Spleen (tissue), 11 donors: ENCODE measurements at regions not wholly inside any gene's neighbourhood (a gene's known extent, or its start where the extent isn't known, plus 50 kb on each side); places are given as distances from the start of the nearest gene placed in this dataset.
"Not testable (repeated sequence)": the region's sequence is repeated elsewhere in the genome, so short reads cannot be mapped to it uniquely, and the experiment has no call there.

Source experiments
- DNase-seq: peaks from one replicate; pipeline ENCODE4 v3.0.0-alpha.2; 2020
- H3K27ac ChIP-seq, 8 donors: fragments of 200-600 bp; sonication (generic) in 7 of 8; 1 replicate in 4 of 8; 2 replicates in 4 of 8; pipeline versions ENCODE4 v1.5.0 to v1.8.0; 2016 to 2021; ENCODE audit warnings: inconsistent platforms in 4 of 8, mild to moderate bottlenecking in 4 of 8, moderate library complexity in 1 of 8
- H3K27me3 ChIP-seq, 7 donors: fragments of 200-600 bp; sonication (generic) in 6 of 7; replicated peaks in 1 of 7; 1 replicate in 4 of 7; 2 replicates in 3 of 7; pipeline versions ENCODE4 v1.5.0 to v1.8.0; 2016 to 2021; ENCODE audit warnings: inconsistent platforms in 3 of 7, mild to moderate bottlenecking in 1 of 7
- H3K36me3 ChIP-seq, 6 donors: fragments of 200-600 bp; sonication (generic) in 5 of 6; 1 replicate in 4 of 6; 2 replicates in 2 of 6; pipeline versions ENCODE4 v1.5.0 to v1.8.0; 2016 to 2021; ENCODE audit warnings: inconsistent platforms in 2 of 6
- H3K4me1 ChIP-seq, 6 donors: fragments of 200-600 bp; sonication (generic) in 5 of 6; 1 replicate in 3 of 6; 2 replicates in 3 of 6; pipeline versions ENCODE4 v1.5.0 to v1.8.0; 2016 to 2021; ENCODE audit warnings: inconsistent platforms in 3 of 6
- H3K4me3 ChIP-seq, 8 donors: fragments of 200-600 bp; sonication (generic) in 7 of 8; 1 replicate in 4 of 8; 2 replicates in 4 of 8; pipeline versions ENCODE4 v1.5.0 to v1.8.0; 2016 to 2021; ENCODE audit warnings: inconsistent platforms in 4 of 8, mild to moderate bottlenecking in 4 of 8, moderate library complexity in 2 of 8
- H3K9me3 ChIP-seq, 8 donors: fragments of 200-600 bp; sonication (generic) in 7 of 8; 1 replicate in 4 of 8; 2 replicates in 4 of 8; pipeline versions ENCODE4 v1.5.0 to v1.8.0; 2016 to 2021; ENCODE audit warnings: inconsistent platforms in 4 of 8
- CTCF ChIP-seq, 11 experiments: fragments of 200-600 bp in 7 of 11; fragments of 450-650 bp in 4 of 11; sonication (generic) in 4 of 11; IDR thresholded peaks in 8 of 11; conservative IDR thresholded peaks in 3 of 11; 1 replicate in 7 of 11; 2 replicates in 4 of 11; pipeline versions ENCODE4 v1.4.0 to v1.8.0; 2016 to 2021; ENCODE audit warnings: antibody characterized with exemption in 11 of 11, inconsistent platforms in 4 of 11, mild to moderate bottlenecking in 1 of 11
- POLR2A ChIP-seq, 3 donors: fragments of 450-650 bp; IDR thresholded peaks; one replicate each; pipeline ENCODE4 v1.5.1; 2017; ENCODE audit warnings: antibody characterized with exemption in 3 of 3, mild to moderate bottlenecking in 1 of 3
- POLR2AphosphoS5 ChIP-seq, 3 donors: sonication (generic); formaldehyde crosslinking; IDR thresholded peaks; one replicate each; pipeline ENCODE4 v1.5.1; 2017; ENCODE audit warnings: antibody characterized with exemption in 3 of 3
- WGBS, 5 donors: extraction: QIAGEN DNeasy Blood & Tissue Kit in 3 of 5; methylation state at CpG; one replicate each; pipeline versions ENCODE4 v1.1.5 to v1.1.7; 2013 to 2018; 5-methylcytosine and 5-hydroxymethylcytosine counted together
- intact Hi-C: fragments of 100-400 bp; cut with DNase I; formaldehyde crosslinking; loops from one replicate; pipeline ENCODE4 v1.15.0; 2023; ENCODE audit warnings: low total_unique reads
- donor health status: healthy with polysubstance abuse.
- donor health status: DM: no; HTN: no; CAD: no; lungs with moderate emphysema.
- donor health status: DM: no; HTN: no; CAD: no.
- donor health status: Bipolar disorder and iron deficiency.
- donor health status: healthy.
- donor health status: DM: no; HTN: no; CAD: no.
- donor health status: DM: yes; HTN: yes; CAD: no.

DNA sequence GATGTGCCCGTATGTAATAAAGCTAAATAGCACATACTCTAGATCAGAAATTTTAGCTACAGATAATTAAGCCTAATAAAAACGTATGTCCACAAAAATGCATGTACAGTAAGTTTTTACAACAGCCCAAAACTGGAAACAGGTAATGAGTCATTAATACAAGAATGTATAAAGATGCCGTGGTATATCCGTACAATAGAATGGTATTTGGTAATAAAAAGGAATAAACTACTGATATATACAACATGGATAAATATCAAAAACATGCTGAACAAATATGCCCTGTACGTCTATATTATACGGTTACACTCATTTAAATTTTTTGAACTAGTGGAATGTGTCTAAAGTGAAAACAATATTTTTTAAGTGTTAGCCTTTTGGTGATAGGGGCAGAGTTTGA, 128.2 kb upstream of the ADGRB3 start:
- Histone ChIP-seq H3K4me1 (no peaks in the 10 kb centered on the region), H3K27ac (no peak overlapping the region), H3K36me3 (no peaks in the 10 kb centered on the region), H3K27me3 (no peaks in the 10 kb centered on the region), H3K9me3 (peaks cover 0 to 9% (median 2%) of the 10 kb centered on the region in 8 donors), H3K4me3 (no peak overlapping the region)
- no peak for TF ChIP-seq CTCF (IDR thresholded peaks at IDR 0.05 in 8 of 11, conservative IDR thresholded peaks at IDR 0.05 in 3 of 11)
- no peak for TF ChIP-seq POLR2AphosphoS5 (IDR thresholded peaks at IDR 0.05)
- no peak for TF ChIP-seq POLR2A (IDR thresholded peaks at IDR 0.05)
- no peak for DNase-seq
- intact Hi-C loops: no loop called here
- 80 to 89% (median 86%) methylated on average over 6 of the region's 6 CpGs for WGBS, 5 donors

- intact Hi-C loops: no loop called here
- Histone ChIP-seq H3K27me3 (no peaks in the 10 kb centered on the region), H3K27ac (no peak overlapping the region)
Measured at GRCh38 chr6:68502946-68503345, 132.1 kb upstream of the ADGRB3 start.

DNA sequence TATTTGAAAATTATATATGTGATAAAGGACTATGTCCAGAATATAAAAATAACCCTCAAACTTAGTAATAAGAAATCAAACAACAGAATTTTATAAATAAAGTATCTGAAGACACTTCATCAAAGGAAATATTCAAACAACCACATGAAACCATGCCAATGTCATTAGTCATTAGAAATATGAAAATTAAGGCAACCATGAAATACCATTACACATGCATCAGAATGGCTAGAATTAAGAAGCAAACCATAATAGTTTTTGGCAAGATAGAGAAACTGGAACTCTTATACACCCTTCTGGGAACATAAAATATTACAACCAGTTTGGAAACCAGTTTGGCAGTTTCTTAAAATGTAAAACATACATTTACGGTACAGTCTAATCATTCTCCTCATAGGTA, 137.2 kb upstream of the ADGRB3 start:
- no peaks in the 10 kb centered on the region for H3K4me1 ChIP-seq
- WGBS, 5 donors: 85 to 100% (median 97%) methylated on average over 1 of the region's 1 CpG
- no peak for DNase-seq
- no peak overlapping the region for H3K27ac ChIP-seq
- intact Hi-C loops: no loop called here
- no peaks in the 10 kb centered on the region for H3K36me3 ChIP-seq
- H3K4me3 ChIP-seq: no peak overlapping the region
- H3K27me3 ChIP-seq: no peaks in the 10 kb centered on the region
- TF ChIP-seq CTCF (IDR thresholded peaks at IDR 0.05 in 8 of 11, conservative IDR thresholded peaks at IDR 0.05 in 3 of 11) (no peak), POLR2A (IDR thresholded peaks at IDR 0.05) (no peak), POLR2AphosphoS5 (IDR thresholded peaks at IDR 0.05) (no peak)
- H3K9me3 ChIP-seq: peaks cover 0 to 34% (median 16%) of the 10 kb centered on the region in 8 donors

More at GRCh38 chr6:68502946-68503345, 132.1 kb upstream of the ADGRB3 start:
- WGBS, 5 donors: 74 to 89% (median 82%) methylated on average over 1 of the region's 1 CpG
- TF ChIP-seq CTCF (IDR thresholded peaks at IDR 0.05 in 8 of 11, conservative IDR thresholded peaks at IDR 0.05 in 3 of 11): no peak
- TF ChIP-seq POLR2AphosphoS5 (IDR thresholded peaks at IDR 0.05): no peak
- no peak for TF ChIP-seq POLR2A (IDR thresholded peaks at IDR 0.05)
- H3K4me3 ChIP-seq: no peak overlapping the region
- peaks cover 0 to 10% (median 2%) of the 10 kb centered on the region in 8 donors for H3K9me3 ChIP-seq
- no peaks in the 10 kb centered on the region for H3K4me1 ChIP-seq
- H3K36me3 ChIP-seq: no peaks in the 10 kb centered on the region
- no peak for DNase-seq

DNA sequence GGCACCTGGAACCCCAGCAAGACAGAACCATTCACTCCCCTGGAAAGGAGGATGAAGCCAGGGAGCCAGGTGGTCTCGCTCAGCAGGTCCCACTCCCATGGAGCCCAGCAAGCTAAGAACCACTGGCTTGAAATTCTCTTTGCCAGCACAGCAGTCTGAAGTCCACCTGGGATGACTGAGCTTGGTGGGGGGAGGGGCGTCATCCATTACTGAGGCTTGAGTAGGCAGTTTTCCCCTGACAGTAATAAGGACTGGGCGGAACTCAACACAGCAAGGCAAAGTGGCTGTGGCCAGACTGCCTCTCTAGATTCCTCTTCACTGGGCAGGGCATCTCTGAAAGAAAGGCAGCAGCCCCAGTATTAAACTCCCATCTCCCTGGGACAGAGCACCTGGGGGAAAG, 140.2 kb upstream of the ADGRB3 start:
- DNase-seq, H3K4me3 ChIP-seq, intact Hi-C loops, H3K4me1 ChIP-seq, H3K27ac ChIP-seq, H3K27me3 ChIP-seq, H3K36me3 ChIP-seq: not testable (repeated sequence)
- H3K9me3 ChIP-seq: peaks cover 0 to 37% (median 12%) of the 10 kb centered on the region in 8 donors
- 58 to 95% (median 89%) methylated on average over 3 of the region's 3 CpGs for WGBS, 5 donors

GRCh38 chr6:68476611-68477010, 158.5 kb upstream of the ADGRB3 start:
- TF ChIP-seq CTCF (IDR thresholded peaks at IDR 0.05 in 8 of 11, conservative IDR thresholded peaks at IDR 0.05 in 3 of 11) (no peak), POLR2A (IDR thresholded peaks at IDR 0.05) (no peak), POLR2AphosphoS5 (IDR thresholded peaks at IDR 0.05) (no peak)
- DNase-seq: no peak
- Histone ChIP-seq H3K27ac (no peak overlapping the region), H3K4me3 (no peak overlapping the region), H3K27me3 (no peaks in the 10 kb centered on the region), H3K9me3 (peaks cover 0 to 8% (median 0%) of the 10 kb centered on the region in 8 donors), H3K4me1 (no peaks in the 10 kb centered on the region), H3K36me3 (no peaks in the 10 kb centered on the region)
- WGBS, 5 donors: 45 to 59% (median 53%) methylated on average over 2 of the region's 2 CpGs
- intact Hi-C loops: no loop called here
